ENCODE measurements at regions not wholly inside any gene's neighbourhood (a gene's known extent, or its start where the extent isn't known, plus 50 kb on each side); places are given as distances from the start of the nearest gene placed in this dataset.

DNA sequence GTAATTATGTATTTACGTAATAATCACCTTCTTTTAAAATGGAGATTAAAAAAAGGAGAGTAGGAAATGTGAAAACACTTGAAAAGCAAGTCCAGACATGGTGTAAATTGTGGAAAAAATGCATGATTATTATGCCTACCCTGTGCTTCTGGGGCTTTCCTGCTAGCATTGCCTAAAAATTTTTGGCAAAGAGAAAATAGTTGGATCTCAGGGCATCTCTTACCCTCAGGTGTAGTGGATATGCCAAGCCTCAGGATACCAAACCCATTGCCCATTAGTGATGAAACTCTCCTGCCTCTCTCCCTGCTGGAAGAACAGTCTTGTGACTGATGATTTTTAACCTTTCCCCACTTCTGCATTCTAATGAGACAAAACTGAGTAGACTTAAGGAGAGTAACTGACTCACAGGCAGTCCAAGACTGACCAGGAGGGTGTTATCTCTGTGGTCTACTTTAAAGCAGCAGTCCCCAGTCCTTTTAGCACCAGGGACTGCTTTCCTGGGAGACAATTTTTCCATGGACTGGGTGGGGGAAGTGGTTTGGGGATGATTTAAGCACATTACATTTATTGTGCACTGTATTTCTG is 174.6 kb downstream of the ZNF330 start:
- DNase-seq (ENCODE audit: low read depth in 2 of 3, low spot score in 2 of 3), result no peak

DNA sequence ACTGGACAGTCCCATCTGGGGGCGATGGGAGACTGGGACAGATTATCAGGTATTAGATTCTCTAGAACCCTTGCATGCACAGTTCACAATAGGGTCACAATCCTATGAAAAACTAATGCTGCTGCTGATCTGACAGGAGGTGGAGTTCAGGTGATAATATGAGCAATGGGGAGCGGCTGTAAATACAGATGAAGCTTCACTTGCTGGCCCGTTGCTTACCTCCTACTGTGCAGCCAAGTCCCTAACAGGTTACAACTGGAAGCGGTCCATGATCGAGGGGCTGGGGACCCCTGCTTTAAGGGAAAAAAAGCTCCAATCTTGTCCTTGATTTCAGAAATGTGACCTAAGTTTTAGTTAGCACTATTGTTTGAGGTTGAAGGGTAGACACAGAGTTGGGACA is 175.2 kb downstream of the ZNF330 start:
- DNase-seq (ENCODE audit: low read depth in 2 of 3, low spot score in 2 of 3), result no peak

DNA sequence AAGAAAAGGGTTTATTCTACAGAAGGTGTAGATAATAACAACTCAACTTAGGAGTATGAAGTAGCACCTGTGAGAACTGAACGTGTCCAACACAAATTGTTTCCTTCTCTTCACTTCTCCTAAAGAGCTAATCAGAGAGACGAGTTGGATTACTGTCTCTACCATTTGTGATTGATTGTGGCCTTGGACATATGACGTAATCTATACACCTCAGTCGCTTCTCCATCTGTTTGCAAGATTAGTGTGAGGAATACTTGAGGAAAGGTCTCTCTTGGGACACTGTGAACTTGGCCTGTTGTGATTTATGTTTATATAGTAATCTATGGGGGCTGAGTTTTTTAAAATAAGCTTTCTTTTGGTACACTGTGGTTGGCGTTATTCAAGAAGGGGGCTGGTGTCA is 182.0 kb downstream of the ZNF330 start:
- DNase-seq (ENCODE audit: low read depth in 2 of 3, low spot score in 2 of 3), result no peak

DNA sequence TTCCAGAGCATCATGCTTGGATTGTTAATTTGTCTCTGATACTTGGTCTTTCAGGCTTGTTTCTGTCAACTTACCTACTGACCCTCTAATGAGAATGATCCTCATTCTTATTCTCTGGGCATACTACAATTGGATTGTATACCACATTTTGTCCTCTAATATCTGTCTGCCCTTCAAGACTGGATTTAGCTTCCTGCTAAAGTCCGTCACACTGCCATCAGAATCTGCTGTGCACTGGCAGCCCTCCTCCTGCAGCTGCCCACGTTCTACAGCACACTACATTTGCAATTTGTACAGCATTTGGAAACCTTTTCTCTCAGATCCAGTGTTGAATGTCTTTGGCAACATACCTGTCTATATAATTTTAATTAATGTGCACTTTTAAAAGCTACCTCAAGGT is 183.1 kb downstream of the ZNF330 start:
- DNase-seq (ENCODE audit: low read depth in 2 of 3, low spot score in 2 of 3), result no peak

DNA sequence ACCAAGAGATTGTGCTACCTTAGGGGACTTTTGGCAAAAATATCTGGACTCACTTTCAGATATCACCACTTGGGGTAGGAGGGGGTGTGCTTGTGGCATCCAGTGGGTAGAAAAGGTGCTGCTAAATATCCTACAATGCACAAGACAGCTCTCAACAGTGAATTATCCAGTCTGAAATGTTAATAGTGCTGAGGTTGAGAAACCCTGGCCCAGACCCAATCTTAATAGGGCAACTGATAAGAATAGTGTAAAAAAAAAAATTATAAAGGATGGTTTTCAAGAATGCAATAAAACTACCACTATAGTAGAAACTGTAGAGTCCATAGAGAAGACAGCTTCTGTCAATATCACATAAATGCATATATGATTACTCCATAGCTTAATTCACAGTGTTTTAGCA is 185.5 kb downstream of the ZNF330 start:
- no peak for DNase-seq (ENCODE audit: low read depth in 2 of 3, low spot score in 2 of 3)

DNA sequence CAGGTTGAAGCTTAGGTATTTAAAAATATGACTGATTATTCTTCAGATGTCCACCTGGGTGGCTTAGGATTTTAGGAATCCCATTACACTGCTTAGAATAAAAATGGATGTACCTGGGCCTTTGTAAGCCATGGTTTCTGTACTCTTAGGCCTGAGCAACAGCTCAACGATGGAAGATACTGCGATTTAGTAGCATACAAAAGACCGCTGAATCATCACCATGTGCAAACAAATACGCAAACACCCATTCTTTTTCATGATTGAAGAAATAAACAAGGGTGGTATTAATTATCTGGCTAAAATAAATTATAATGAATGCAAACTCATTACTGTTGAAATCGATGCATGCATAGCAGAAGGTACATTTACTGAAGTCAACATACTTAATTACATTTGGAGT is 188.9 kb downstream of the ZNF330 start:
- no peak for DNase-seq (ENCODE audit: low read depth in 2 of 3, low spot score in 2 of 3)

DNA sequence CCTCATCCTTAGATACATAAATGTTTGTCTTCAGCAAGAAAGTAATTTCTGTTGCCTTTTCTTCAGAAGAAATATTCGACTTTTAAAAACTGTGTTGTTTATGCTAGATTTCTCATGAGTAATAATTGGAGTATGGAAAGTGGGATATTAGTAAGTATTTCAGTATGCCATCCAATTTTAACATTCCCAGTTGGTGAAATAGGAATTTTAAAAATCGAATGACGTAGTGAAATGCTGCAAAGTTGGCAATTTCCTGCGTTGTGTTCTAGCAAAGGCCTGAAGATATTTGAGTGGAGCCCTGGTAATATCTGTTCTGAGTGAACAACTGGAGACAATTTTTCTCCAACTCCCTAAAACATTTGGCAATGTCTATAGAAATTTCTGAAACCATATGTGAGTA is 190.1 kb downstream of the ZNF330 start:
- DNase-seq (ENCODE audit: low read depth in 2 of 3, low spot score in 2 of 3), result no peak

DNA sequence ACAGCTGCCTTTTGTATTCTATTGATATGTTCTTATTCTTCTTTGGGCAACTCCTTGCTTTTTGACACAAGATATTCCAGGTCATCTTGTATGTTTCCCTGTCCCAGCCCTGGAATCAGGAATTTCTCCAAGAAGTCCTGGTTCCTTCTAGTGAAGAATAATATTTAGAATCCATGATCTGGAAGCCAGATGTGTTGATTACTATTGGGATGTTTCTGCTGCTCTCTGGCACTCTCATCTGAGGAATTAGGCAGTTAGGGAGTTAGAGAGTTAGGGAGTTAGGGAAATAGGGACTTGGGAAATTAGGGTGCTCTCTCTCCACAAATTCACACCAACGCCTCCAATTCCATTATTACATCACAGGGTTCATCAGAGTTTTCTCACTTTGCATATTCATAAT is 191.2 kb downstream of the ZNF330 start:
- no peak for DNase-seq (ENCODE audit: low read depth in 2 of 3, low spot score in 2 of 3)

DNA sequence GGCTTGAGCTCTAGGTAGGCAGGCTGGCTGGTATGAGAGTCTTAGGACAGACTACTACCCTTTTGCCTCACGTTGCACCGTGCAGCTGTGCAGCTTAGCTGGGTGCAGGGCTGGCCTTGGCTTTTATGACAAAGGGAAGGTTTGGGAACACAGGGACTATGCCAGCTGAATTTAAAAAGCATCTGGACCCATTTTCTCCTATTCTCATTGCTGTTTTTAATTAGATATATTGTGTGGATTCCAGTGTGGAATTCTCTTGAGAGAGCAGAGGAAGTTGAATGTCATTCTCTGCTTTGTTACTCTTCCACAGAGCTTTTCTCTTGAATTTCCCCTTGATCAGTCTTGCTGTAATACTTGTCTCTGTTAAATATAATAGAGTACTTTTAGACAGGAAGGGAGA is 192.7 kb downstream of the ZNF330 start:
- no peak for DNase-seq (ENCODE audit: low read depth in 2 of 3, low spot score in 2 of 3)

DNA sequence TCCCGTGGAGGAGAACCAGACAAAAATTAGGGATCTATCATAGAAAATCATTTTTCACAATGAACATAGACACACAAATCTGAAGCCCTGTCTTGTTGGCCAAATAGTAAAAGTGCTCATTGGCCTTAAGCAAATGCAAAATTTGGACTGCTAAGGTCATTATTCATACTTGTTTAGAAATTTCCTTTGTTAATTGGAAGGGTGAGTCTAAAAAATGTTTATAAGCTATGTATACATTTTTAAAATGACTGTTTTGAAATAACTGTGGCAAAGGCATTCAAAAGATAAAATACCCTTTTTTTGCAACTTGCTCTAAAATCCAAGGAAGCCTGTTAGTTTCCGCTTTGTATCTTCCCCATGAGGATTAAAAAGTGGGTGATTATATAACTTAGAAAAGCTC is 195.0 kb downstream of the ZNF330 start:
- DNase-seq (ENCODE audit: low read depth in 2 of 3, low spot score in 2 of 3), result no peak

DNA sequence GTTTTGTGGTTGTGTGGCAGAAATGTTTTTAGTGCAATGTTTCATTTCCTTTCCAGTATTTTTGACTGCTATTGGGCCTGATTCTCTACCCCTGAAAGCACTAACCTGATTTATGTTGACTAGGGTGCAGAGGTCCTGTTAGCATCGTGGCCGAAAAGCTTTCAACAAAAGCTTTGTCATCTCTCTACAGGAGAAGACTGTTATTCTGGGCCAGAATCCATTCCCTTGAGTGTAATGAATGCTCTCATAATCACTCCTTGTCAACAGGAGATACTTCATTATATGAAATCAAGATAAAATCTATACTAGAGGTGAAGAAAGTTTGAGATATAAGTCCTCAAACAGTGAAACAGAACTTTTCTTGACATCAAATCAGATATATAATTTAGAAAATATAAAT is 195.5 kb downstream of the ZNF330 start:
- DNase-seq (ENCODE audit: low read depth in 2 of 3, low spot score in 2 of 3), result no peak

DNA sequence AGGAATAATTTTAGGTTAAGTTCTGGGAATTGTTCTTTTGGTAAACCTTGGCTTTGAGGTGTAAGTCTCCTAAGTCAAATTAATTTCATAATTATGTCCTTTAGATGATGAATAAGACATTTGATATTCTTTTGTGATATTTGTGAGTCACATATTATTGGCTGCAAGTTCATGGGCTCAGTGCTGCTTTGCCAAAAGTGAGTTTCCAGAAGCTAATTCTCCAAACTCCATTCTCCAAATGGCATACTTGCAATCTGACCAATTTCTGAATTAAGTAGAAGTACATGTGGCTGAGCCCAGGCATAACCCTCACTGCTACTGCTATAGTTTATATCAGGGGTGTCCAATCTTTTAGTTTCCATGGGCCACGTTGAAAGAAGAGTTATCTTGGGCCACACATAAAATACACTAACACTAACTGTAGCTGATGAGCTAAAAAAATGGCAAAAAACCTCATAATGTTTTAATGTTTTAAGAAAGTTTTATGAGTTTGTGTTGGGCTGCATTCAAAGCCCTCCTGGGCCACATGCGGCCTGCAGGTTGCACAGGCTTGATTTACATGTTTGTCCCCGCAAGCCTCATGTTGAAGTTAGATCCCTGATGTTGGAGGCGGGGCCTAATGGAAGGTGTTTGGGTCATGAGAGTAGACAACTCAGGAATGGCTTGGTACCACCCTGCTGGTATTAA is 196.1 kb downstream of the ZNF330 start:
- DNase-seq (ENCODE audit: low read depth in 2 of 3, low spot score in 2 of 3), result no peak

DNA sequence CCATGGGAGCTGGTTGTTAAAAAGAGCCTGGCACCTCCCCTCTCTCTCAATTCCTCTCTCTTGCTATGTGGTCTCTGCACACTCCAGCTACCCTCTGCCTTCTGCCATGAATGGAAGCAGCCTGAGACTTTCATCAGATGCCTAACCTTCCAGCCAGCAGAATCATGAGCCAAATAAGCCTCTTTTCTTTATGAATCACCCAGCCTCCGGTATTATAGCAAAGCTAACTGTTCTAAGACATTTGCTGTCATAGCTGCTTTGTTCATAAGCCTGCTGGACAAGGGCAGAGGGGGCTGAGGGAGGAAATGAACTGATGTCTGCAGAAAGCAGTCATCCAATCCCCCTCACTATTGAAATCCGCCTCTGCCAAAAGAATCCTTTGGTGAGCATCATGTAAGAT is 196.7 kb downstream of the ZNF330 start:
- no peak for DNase-seq (ENCODE audit: low read depth in 2 of 3, low spot score in 2 of 3)

DNA sequence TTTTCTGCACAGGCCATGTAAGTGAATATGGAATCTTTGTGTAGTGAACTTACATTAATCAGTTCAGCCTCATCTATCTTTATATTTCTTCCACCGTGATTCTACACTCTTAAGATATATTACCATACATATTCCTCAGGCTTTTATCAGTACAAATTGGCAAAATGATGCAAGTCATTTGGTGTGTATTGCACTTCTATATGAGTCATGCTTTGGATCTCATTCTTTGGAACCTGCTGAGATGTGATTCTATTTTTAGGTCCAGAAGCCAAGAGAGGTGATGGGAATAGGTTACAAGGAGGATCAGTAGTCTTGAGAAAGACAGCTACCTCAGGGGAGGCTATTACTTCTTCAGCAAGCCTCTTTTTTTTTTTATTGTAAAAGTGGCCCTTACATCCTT is 204.4 kb downstream of the ZNF330 start:
- DNase-seq (ENCODE audit: low read depth in 2 of 3, low spot score in 2 of 3), result no peak

DNA sequence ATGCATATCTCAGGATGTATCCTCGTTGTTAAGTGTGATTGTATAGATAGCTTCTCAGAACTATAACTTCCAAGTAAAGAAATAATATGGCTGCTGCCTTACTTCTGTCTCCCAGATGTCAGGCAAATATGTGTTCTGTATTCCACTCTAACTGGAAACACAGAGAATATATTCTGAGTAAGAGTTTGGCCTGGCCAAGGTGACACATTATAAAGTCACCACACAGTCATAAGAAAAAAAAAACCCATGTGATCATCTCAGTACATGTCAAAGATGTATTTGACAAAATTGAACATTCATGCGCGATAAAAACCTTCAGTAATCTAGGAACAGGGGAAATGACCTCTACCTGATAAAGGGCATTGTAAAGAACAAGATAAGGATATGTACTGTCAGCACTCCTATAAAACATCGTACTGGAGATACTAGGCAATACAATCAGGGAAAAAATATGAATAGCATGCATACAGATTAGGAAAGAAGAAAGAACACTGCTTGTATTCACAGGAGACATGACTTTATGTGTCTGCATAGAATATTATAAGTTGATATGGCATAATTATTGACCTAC is 207.1 kb downstream of the ZNF330 start:
- DNase-seq (ENCODE audit: low read depth in 2 of 3, low spot score in 2 of 3), result no peak

DNA sequence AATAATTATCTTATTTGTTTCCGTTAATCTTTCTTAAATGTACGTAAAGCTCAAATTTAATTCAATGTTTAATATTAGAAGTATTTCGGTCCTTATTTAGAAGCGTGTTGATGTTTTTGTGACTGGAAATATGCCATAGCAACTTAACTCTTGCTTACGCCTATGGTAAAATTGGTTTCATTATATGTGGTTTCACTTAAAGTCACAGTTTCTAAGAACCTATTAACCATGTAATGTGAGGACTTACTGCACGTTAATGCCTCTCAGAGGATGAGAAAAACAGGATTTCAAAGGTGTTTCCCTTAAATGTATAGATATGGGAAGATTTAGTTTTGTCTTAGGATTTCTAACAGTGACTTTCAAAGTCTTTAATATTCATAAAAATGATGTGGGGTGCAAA is 206.4 kb upstream of the IL15 start:
- no peak for DNase-seq (ENCODE audit: low read depth in 2 of 3, low spot score in 2 of 3)

DNA sequence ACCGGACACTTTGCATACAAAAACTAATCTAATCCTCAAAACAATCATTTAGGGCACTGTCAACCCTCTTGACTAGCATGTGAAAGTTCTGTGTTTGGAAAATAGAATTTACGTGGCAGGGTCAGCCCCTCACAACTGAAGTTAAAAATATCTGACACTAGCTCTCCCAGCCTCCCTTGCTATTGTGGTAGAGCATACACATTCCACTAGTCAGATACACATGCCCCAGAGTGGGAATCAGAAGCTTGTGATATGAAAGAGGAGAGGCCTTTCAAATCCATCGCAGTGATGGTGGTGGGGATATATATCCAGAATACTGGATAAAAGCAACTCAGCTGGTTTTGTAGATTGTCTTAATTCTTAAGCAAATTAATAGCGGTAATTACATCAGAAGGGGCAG is 205.7 kb upstream of the IL15 start:
- DNase-seq (ENCODE audit: low read depth in 2 of 3, low spot score in 2 of 3), result no peak

DNA sequence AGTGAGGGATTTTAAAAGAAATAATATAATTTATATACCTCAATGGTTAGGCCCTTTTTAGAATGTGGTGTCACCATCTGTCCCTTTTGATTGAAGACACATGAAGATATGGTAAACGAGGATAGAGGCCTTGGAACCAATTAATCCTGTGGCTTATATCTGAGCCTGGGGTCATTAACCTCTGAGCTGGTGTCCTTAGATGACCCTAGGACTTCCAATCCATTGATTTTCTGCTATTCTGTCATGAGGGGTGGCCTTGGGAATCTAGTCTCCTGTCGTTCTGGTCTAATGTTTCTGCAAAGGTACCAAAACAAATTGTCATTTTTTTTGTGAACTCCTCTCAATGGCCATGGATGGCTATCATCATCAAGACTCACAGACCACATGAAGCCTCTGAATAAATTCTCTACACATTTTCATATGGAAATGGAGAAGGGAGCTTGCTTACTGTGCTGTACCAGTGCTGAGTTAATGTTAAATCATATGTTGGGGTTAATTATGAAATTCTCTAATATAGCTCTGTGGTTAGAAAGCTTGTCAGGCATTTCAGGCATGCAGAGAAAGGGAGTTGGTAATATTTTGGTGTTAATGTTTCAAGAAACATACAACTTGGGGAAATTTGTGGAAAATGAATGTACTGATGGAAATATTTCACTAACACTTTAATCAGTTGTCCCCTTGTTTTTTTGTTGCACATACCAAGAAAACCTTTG is 204.2 kb upstream of the IL15 start:
- no peak for DNase-seq (ENCODE audit: low read depth in 2 of 3, low spot score in 2 of 3)

DNA sequence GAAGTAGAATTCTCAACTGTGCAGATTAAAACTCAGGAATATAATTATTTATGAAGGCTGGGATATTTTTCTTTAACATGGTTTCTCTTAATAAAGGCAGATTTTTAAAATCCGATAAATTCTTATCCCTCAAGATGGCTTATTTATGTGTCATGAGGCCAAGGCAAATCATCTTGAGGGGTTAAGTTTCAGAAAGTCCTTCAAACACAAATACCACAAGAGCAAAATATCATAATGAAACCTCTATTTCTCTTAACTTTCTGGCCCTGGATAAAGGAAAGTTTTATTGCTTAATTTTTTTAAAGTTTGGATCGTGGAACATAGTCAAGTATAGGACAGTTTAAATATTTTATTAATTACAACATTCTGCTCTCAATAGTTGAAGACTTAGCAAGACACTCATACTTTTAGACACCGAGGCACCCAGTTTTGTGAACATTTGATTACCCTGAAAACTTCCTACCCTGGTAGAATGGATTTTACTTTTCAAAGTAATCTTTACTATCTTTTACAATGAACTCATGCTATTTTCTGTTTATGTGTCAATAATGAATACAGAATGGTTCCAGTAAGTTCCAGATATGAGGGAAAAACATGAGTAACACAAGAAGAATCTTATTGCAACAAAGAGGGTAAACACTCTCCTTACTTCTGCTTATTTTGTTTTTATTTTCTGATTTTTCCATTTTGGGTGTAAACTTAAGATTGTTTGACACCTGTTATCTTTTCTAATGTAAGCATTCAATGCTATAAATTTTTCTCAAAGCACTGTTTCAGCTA is 200.7 kb upstream of the IL15 start:
- DNase-seq (ENCODE audit: low read depth in 2 of 3, low spot score in 2 of 3), result no peak

DNA sequence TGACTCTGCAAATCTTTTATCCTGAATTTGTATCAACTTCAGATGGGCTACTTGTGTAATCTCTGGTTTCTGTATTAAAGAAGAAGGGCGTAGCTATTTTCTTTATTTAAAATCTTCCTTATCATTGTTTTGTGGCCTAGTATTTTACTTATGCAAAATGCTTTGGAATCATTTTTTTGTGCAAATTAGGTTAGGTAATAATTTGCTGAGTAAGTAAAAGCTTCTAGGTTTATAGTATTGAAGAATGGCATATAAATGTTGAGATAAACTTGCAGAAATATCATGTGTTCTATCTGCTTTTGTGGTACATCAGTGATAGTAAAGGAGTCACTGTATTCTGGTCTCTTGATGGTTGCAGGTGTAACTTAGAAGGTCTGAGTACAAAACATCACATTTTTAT is 197.2 kb upstream of the IL15 start:
- DNase-seq (ENCODE audit: low read depth in 2 of 3, low spot score in 2 of 3), result no peak

DNA sequence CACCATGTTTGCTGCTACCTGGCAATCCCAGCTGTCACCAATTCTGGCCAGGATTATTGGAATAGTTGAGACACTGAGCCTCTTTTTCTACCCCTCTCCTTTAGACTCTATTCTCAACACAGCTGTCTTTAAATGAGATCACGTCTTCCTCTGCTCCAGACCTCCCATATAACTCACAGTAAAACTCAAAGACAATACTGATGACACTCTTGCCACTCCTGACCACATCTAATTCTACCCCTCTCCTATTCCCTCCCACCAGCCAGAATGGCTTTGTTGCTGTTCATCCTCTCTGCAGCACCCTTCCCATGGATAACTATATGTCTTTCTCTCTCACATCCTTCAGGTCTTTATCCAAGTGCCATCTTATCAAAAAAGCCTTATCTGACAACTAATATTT is 188.6 kb upstream of the IL15 start:
- no peak for DNase-seq (ENCODE audit: low read depth in 2 of 3, low spot score in 2 of 3)

Data from hematopoietic multipotent progenitor cell (in vitro differentiated cells).